ENCODE measurements at regions not wholly inside any gene's neighbourhood (a gene's known extent, or its start where the extent isn't known, plus 50 kb on each side); places are given as distances from the start of the nearest gene placed in this dataset.
"Not testable (repeated sequence)": the region's sequence is repeated elsewhere in the genome, so short reads cannot be mapped to it uniquely, and the experiment has no call there.

DNA sequence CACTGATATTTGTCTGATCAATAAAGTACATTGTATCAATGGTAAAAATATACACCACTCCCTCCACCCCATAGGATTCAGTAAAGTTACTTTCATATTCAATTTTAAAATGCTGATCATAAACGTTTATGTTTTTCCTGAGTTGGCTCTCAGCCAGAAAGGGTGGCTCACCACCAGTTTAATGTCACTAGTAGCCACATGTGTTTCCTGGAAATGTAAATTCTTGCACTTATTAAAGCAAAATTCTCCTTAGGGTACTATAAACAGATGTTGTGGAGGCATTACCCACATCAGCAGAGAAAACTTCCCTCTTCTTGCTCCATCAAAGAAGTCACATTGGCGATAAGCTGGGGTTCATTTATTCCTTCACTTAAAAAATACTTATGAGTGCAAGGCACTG, 210.3 kb downstream of the SREK1 start:
- DNase-seq = no peak

DNA sequence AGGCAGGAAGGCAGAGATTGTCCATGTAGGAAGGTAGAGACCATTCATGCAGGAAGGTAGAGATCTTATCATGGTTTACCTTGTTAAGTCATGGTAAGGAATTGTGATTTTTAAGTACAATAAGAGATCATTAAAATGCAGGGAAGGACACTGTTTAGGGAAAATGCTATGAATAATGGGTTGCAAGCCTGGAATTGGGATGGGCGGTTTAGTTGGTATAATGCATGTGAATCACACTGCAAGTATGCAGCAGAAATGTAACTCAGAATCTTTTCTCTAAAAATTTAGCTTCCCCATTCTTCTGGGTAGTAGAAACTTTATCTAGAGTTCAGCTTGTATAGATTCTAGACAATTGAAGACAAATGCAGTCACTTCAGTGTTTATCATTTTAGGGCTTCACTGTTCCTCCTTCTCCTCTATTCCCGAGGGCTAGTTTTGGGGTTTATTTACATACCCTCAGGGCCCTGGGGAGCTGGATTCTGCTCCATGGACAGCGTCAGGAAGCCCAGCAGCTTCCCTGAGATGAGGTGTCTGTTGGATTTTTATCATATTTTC, 212.0 kb downstream of the SREK1 start:
- DNase-seq = no peak

DNA sequence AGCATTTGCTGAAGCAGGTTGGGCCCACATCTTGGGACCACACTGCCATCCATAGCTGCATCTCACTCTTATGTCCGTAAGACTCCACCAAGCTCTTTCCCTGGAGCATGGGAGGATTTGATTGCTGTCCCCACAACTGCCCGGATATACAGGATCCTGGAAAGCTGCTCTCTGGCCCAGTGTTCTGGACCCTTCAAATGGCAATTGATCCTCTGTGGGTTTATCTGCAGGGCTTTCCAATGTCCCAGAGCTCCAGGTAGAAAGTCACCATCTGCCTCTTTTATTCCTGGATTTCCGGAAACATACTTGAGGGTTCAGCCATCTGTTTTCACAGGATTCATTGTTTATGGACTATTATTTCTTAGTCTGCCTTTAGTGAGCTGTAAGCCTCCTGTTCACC, 214.6 kb downstream of the SREK1 start:
- DNase-seq = no peak

DNA sequence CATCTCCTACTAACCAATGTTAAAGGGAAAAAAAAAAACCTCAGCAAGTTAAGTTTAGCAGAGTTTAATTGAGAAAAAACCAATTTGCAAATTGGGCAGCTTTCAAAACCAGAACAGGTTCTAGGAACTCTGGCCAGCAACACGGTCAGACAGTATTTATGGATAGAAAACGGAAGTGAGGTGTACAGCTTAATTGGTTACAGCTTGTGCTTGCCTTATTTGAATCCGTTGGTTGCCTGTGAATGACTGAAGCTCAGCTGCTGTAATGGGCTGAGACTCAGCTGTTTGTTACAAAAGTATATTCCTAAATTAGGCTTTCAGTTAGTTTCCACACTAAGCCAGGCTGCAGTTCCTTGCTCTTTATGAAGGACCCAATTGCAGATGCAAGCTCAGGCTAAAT, 217.0 kb downstream of the SREK1 start:
- DNase-seq = no peak

DNA sequence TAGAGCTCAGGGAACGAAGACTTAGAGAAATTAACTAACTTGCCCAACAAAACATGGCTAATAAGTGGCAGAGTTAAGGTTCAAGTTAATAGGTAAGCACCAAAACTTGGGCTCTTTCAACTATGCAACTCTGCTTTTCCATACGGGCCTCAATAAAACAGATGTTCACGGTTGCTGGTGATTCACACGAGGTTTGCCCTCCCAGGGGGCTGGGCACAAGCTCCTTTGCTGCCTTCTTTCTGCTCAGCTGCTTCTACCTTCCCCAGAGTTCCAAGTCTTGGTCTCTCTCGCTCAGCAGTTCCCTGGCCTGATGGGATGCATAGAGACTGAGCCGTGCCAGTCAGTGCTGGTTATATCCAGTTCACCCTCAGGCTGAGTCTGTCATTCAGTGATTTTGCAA, 217.9 kb downstream of the SREK1 start:
- no peak for DNase-seq

DNA sequence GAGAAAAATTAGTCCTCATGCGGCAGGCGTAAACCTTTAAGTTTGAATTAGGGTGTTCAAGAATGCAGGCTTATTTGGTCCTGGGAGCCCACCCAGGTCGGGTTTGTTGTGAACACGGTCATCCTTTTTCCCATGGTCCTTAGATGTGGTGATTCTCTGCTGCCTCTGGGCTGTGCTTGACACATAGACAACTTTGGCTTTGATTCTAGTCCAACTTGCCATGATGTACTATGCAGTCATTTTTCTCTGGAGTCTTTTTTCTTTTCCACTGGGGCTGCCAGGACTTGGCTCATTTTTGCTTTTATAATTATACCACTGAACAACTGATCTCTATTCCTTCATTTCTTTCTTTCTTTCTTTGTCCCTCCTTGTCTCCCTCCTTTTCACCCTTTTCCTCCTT, 218.6 kb downstream of the SREK1 start:
- DNase-seq = no peak

DNA sequence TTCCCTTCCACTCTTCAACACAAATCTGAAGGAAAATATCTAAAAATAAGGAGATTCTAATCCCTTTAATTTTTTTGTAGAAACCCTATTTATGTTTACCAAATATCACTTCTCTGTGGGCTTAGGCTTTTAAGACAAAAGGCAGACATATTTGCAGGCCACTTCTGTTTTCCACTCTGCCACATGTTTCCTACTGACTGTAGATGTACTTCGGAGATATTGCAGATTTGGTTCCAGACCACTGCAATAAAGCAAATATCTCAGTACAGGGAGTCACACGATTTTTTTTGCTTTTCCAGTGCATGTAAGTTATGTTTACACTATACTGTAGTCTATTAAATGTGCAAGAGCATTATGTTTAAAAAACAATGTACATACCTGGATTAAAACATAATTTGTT, 219.0 kb downstream of the SREK1 start:
- DNase-seq = no peak

DNA sequence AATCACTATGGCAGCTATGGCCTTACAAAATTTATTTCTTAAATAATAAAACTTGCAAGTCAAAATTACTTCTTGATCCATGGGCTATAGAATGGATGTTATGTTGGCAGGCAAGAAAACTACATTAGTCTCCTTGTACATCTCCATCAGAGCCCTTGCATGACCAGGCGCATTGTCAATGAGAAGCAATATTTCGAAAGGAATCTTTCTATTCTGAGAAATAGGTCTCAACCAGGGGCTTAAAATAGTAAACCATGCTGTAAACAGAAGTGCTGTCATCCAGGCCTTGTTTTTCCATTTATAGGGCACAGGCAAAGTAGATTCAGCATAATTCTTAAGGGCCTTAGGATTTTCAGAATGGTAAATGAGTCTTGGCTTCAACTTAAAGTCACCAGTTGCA, 220.1 kb downstream of the SREK1 start:
- no peak for DNase-seq

DNA sequence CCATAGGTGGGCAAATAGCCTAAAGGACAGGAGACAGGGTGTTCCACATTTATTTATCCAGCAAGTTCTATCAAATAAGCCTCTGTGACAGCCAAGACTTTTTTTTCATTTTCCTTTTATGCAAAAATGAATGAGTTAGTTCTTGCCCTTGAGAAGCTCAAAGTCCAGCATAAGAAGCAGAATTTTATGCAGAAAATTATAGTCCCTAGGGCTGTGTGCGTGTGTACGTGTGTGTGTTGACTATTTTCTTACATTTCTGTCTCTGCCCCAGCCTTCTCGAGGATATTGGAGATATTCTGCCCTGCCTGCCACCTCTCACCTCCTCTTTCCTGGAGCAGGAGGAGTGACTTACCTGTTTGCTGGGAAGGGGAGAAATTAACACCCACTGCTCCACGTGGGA, 221.9 kb downstream of the SREK1 start:
- DNase-seq = no peak

DNA sequence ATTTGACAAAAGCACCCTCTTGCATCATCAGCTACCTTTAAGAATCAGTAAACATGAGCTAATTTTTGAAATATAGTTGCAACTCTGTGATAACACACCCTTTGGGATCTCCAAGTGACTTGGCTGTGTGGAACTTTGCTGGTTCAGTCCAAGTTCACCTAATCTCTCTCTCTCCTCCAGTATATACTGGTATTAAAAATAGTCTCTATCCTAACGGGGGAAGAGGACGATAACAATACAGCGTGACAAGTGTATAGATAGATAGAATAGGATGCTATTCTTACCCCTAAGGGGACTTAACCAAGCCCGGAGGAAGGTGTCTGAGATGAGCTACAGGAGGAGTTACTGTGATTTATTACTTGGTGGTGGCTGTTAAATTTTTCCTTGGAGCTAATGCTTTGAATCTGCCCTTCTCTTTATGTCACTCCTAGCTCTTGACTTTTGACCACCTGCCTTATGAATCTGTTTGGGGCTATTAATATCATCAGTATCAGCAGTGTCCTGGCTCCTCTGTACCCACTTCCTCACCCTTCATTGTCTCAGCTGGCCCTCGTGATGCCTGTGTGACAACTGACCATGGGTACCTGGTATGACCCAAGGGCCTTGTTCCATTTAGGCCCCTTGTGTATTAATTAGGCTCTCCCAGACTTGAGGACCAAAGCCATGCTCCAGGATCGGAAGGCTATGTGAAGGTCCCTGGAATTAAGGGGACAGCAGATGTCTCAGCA, 223.9 kb downstream of the SREK1 start:
- DNase-seq = no peak

DNA sequence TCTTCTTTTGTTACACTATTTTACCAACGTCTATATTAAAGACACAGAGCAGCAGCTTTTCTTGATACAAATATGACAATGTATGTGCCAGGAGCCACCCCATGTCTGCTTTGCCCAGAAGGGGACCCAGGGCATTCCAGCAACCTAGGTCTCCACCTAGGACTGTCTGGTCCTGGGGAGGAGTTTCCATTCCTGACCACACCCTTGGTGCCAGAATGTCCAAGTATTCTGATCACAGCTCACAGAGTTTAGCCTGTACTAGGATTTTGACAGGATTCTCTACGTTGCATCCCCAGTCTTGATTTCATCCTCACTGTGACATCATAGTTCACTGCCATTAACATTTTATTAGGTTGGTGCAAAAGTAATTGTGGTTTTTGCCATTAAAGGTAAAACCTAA, 224.7 kb downstream of the SREK1 start:
- DNase-seq = no peak

DNA sequence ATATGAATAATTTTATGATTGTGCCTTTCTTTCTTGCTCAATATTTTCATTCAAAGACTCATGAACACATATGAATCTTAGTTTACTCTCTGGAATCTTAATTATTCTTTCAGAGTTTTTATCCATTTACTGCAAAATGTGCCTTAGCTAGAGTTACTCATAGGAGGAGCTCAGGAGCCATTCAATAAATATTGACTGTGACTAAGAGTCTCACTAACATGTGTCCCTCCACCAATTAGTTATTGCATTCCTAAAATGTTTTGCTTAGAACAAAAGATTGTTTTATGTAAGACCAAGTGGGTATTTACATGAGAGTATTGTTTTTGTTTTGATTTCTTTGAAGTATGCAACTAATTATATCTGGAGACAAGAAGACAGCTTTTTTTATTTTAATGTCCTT, 218.4 kb upstream of the MAST4 start:
- DNase-seq = no peak

DNA sequence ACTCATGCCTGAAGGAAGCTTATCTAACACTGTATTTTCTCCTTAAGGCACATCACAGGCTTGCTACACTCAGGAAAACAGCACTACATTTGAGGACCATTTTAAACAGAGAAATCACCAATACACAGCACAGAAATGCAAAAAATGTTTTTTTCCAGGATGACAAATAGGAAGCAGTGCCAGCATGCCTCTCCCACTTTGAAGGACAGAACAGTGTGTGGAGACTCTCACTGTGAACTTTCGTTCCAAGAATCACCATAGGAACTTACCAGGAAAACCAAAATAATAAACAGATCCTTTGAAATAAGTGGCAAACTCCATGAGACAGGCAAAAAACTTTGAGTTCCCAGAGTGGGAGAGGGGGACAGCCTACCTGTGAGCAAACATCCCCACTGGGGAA, 217.8 kb upstream of the MAST4 start:
- DNase-seq = no peak

DNA sequence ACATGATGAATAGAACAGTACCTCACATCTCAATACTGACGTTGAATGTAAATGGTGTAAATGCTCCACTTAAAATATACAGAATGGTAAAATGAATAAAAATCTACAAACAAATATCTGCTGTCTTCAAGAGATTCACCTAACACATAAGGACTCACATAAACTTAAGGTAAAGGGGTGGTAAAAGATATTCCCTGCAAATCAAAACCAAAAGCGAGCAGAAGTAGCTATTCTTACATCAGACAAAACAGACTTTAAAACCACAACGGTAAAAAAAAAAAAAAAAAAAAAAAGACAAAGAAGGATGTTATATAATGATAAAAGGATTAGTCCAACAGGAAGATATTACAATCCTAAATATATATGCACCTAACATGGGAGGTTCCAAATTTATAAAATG, 214.0 kb upstream of the MAST4 start:
- DNase-seq = no peak

DNA sequence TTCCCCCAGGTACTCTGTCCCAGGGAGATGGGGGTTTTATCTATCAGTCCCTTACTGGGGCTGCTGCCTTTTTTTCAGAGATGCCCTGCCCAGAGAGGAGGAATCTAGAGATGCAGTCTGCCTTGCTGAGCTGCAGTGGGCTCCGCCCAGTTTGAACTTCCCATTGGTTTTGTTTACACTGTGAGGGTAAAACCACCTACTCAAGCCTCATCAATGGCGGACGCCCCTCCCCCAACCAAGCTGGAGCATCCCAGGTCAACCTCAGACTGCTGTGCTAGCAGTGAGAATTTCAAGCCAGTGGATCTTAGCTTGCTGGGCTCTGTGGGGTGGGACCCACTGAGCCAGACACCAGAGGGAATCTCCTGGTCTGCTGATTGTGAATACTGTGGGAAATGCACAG, 191.0 kb upstream of the MAST4 start:
- not testable (repeated sequence) for DNase-seq

DNA sequence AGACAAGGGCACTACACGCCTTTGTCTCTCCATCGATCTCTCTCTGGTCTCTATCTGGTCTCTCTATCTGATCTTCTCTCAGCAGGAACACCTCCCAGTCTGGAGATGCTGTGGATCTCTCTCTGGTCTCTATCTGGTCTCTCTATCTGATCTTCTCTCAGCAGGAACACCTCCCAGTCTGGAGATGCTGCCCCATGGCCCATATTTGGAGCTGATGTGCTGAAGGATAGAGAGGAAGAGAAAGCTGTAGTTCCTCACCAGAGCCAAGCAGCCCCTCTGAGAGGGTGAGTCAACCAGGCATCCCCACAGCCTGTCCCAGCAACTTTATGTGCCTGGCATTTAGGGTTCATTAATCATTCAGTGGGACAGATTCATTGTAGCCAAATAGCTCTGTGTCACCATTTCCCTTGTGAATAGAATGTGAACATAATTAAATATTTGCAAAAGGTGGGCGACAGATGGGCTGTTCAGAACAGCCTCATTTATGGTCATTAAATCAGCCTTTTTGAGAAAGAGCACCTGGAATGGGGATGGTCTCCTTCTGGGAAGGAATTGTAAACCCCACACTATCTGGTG, 189.3 kb upstream of the MAST4 start:
- no peak for DNase-seq

DNA sequence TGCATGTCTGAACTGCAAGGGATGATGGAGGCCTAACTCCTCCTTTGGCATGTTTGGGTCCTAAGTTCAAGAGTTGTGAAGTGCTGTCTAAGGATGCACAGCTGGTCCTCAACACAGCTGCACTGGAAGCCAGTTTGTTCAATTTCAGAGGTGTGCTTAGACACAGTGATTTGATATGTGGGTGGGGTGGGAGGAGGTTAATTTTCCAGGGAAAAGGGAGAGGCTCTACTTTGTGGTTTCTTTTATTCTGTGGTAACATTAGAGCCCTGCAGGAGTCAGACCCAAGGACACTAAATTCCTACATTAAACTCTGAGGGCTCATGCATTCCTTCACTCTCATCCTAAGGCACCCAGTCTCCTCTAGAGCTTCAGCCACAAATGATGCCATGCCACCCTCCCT, 188.4 kb upstream of the MAST4 start:
- no peak for DNase-seq

DNA sequence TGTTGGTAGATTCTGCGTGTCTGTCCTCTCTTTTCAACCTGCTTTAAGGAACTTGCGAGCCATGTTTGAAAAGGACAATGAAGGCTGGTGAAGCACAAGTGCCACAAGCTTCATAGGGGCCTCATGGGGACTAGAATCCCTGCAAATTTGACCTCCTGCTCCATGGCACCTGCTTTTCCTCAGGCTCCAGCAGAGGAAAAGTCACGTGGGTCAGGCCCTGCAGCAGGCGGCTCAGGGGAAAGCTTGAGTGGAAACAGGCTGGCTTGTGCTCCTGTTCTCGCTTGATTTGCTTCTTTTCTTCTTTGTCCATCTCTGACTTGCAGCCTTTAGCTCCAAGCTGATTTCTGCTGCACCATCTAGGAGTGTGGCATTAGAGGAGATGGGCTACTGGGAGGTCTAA, 187.6 kb upstream of the MAST4 start:
- DNase-seq = no peak

DNA sequence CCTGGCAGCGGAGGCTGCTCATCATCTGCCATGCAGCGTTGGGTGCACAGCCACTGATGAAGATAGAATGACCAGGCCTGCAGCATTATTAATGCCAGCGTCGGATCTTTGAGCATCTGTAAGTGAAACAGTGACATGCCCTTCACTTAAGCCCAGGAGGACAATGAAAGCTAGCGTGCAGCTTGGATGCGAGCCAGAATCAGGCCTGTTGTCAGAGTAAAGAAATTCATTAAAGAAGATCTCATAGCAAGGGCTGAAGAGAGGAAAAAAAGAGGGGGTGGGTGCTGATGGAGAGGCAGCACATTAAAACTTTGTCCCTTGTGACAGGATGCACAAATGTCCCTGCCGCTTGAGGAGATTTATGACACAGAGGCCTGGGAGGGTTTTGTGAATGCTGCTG, 186.1 kb upstream of the MAST4 start:
- DNase-seq = peak; percentile 2

DNA sequence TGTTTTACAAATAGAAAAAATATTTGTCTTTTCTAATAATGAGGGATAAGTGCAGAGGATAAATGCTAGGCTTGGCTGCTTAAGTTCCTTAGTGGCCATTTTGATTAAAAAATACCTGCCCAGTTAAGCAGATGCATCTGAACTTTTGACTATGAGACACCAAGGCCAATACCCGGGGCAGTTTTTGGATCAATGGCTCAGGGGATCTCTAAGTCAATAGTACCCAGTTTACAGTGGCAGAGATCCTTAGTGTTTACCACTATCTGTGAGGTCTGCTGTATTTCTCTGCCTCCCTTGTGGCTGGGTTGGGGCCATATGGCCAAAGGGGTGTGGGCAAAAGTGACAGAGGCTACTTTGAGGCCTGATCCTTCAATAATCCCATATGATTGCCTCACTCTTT, 184.5 kb upstream of the MAST4 start:
- no peak for DNase-seq

DNA sequence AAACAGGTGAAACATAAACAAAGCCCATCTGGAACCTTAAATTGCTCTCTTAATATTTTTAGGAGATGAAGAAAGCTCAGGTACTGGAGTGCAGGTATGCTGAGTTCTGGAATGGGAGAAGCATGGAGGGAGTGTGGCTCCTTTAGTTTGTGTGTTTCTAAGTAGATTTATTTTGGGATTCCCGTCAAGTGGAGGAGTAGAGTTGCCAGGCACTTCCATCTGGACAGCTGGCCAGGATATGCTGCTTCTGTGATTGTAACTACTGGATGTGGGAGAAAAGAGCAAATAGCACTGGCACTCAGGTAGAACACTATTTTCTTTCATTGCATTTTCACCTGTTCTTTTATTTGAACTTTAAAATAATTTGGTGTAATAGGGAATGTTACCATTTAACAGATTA, 182.3 kb upstream of the MAST4 start:
- DNase-seq = no peak

DNA sequence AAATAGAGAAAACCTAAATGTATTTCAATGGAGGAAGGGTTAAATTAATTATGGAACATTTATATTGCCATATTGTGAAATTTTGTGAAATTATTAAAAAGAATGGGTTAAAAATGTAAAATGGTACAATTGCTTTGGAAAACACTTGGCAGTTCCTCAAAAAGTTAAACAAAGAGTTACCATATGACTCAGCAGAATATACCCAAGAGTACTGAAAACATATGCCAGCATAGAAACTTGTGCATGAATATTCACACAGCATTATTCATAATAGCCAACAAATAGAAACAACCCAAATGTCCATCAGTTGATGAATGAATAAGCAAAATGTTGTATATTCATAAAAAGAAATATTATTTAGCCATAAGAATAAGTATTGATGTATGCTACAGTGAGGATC, 181.0 kb upstream of the MAST4 start:
- DNase-seq = no peak

DNA sequence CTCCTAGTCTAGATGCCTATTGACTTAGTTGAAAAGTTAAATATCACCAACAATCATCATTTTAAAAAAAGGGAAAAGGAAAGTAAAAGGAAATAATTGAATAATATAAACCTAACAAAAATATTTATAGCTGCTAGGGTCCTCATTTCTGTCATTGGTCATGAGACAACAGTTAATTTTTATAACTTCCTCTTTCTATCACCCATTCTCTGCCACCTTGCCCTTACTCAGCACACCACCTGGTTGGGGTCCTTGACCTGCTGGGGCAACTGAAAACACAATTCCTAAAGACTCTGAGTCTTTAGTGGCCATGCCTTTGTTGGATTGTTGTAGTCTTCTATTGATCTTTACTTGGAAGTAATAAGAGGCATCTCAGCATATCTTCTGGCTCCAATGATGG, 179.5 kb upstream of the MAST4 start:
- no peak for DNase-seq

DNA sequence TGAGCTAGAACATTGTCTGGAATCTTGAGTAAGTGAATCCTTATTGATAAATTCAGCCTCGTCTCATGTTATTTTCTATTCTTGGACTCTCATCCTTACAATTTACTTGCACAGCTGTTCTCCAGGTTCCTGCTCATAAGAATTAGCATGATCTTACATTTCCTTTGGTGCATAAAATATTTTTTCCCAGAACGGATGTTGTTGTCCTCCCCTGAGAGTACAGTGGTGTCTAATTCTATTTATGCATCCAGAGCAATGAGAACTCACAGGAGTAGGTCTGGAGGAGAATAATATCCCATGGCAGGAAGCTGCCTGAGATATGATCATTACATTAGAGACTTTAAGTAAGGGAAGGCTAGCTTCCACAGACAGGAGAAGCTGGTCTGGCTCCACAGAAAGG, 178.4 kb upstream of the MAST4 start:
- no peak for DNase-seq

DNA sequence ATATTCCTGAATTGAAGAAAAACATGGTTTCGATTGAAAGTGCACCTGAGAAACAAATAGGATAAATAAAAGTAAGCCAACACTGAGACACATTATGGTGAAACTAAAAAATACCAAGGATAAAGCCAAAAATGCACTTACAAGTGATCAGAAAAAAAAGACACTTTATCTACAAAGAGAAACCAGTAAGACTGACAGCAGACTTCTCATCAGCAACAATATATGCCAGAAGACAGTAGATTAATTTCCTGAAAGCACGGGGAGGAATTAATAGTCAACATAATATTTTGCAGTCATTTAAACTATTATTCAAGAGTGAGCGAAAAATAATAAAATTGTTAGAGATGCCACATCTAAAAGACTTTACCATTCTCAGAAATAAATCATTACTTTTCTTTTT, 172.7 kb upstream of the MAST4 start:
- DNase-seq = no peak

All from NCI-H1105 (cell line).